Activated CD4-positive, alpha-beta memory T cell treated with anti-CD3 and anti-CD28 coated beads for 36 hours (primary cell): ENCODE measurements at regions not wholly inside any gene's neighbourhood (a gene's known extent, or its start where the extent isn't known, plus 50 kb on each side); places are given as distances from the start of the nearest gene placed in this dataset.

ENCODE experiments used
- CTCF ChIA-PET: fragments of 350-600 bp; sonication (Branson Sonifier 250); formaldehyde crosslinking; loops from one replicate; lab custom pipeline; 2021; ENCODE audit warnings: antibody characterized with exemption, inconsistent platforms; lab: Charles Lee
- POLR2A ChIA-PET: fragments of 350-600 bp; sonication (Branson Sonifier 250); formaldehyde crosslinking; loops from one replicate; lab custom pipeline; 2021; ENCODE audit warnings: antibody characterized with exemption; lab: Charles Lee
- DNase-seq: peaks from one replicate; pipeline ENCODE4 v3.0.0-alpha.2; 2020
- H3K27ac Mint-ChIP-seq: one replicate; pipeline ENCODE4 v1.8.0; 2021; ENCODE audit warnings: mixed read lengths
- H3K27me3 Mint-ChIP-seq: one replicate; pipeline ENCODE4 v1.8.0; 2021; ENCODE audit warnings: mixed read lengths
- H3K36me3 Mint-ChIP-seq: one replicate; pipeline ENCODE4 v1.8.0; 2021; ENCODE audit warnings: mixed read lengths
- H3K4me1 Mint-ChIP-seq: one replicate; pipeline ENCODE4 v1.8.0; 2021; ENCODE audit warnings: low read depth, mixed read lengths
- H3K4me3 Mint-ChIP-seq: one replicate; pipeline ENCODE4 v1.8.0; 2021; ENCODE audit warnings: mild to moderate bottlenecking, mixed read lengths
- H3K9me3 Mint-ChIP-seq: one replicate; pipeline ENCODE4 v1.8.0; 2021; ENCODE audit warnings: mixed read lengths
- intact Hi-C: fragments of 100-400 bp; cut with micrococcal nuclease; formaldehyde crosslinking; loops from one replicate; pipeline ENCODE4 v1.15.1; 2023

GRCh38 chr10:6654571-6654970 is 74.5 kb upstream of the PRKCQ start:
- no peaks in the 10 kb centered on the region for H3K36me3 Mint-ChIP-seq
- no peak overlapping the region for H3K27ac Mint-ChIP-seq
- CTCF ChIA-PET: interaction anchor here (1.2 kb wide), 2 partner anchors 13 to 62 kb away, joined by 3 read pairs; no protein-coding TSS in a partner anchor
- POLR2A ChIA-PET: no interaction called here
- no peak for DNase-seq
- H3K4me1 Mint-ChIP-seq: peaks cover 16% of the 10 kb centered on the region
- intact Hi-C loops: no loop called here
- H3K27me3 Mint-ChIP-seq: peaks cover 3% of the 10 kb centered on the region
- no peaks in the 10 kb centered on the region for H3K9me3 Mint-ChIP-seq
- no peak overlapping the region for H3K4me3 Mint-ChIP-seq

- H3K27me3 Mint-ChIP-seq: no peaks in the 10 kb centered on the region
- intact Hi-C loops: loop anchor here (1.0 kb wide), 1 partner anchor 15 kb away; no protein-coding TSS in a partner anchor
- peaks cover 38% of the 10 kb centered on the region for H3K4me1 Mint-ChIP-seq
- H3K36me3 Mint-ChIP-seq: no peaks in the 10 kb centered on the region
- POLR2A ChIA-PET: interaction anchor here (0.6 kb wide), 1 partner anchor 15 kb away, joined by 4 read pairs; no protein-coding TSS in a partner anchor
- no peak overlapping the region for H3K27ac Mint-ChIP-seq
- peaks cover 3% of the 10 kb centered on the region for H3K9me3 Mint-ChIP-seq
- DNase-seq: peak; percentile 55
- no peak overlapping the region for H3K4me3 Mint-ChIP-seq
- CTCF ChIA-PET: interaction anchor here (0.9 to 1.0 kb wide), 2 partner anchors 9 to 13 kb away, joined by 3 to 4 read pairs; no protein-coding TSS in a partner anchor
These were observed 70.5 kb upstream of the PRKCQ start for GRCh38 chr10:6650586-6650985.

GRCh38 chr10:6649903-6650302 is 69.8 kb upstream of the PRKCQ start:
- peak overlapping the region; percentile 54 for H3K27ac Mint-ChIP-seq
- intact Hi-C loops: loop anchor here (1.0 kb wide), 1 partner anchor 15 kb away; no protein-coding TSS in a partner anchor
- no peak overlapping the region for H3K4me3 Mint-ChIP-seq

GRCh38 chr10:6648894-6649720 is 69.0 kb upstream of the PRKCQ start:
- POLR2A ChIA-PET: interaction anchor here (1.2 to 1.7 kb wide), 2 partner anchors 9 to 57 kb away, joined by 3 to 4 read pairs; no protein-coding TSS in a partner anchor
- H3K36me3 Mint-ChIP-seq: no peaks in the 10 kb centered on the region
- peaks cover 3% of the 10 kb centered on the region for H3K9me3 Mint-ChIP-seq
- intact Hi-C loops: loop anchor here (1.0 kb wide), 2 partner anchors 69 to 204 kb away; partner anchors contain the start of gene PRKCQ
- H3K27me3 Mint-ChIP-seq: no peaks in the 10 kb centered on the region
- H3K27ac Mint-ChIP-seq: peak overlapping the region; percentile 54
- H3K4me3 Mint-ChIP-seq: no peak overlapping the region
- CTCF ChIA-PET: interaction anchor here (0.7 to 2.5 kb wide), 11 partner anchors 10 to 239 kb away, joined by 4 to 39 read pairs (median 7); partner anchors contain the start of gene PRKCQ
- DNase-seq: no peak
- peaks cover 53% of the 10 kb centered on the region for H3K4me1 Mint-ChIP-seq

More at GRCh38 chr10:6649903-6650302, 69.8 kb upstream of the PRKCQ start:
- CTCF ChIA-PET: interaction anchor here (2.5 kb wide), 1 partner anchor 10 kb away, joined by 16 read pairs; no protein-coding TSS in a partner anchor
- Mint-ChIP-seq H3K27me3 (no peaks in the 10 kb centered on the region), H3K36me3 (no peaks in the 10 kb centered on the region), H3K9me3 (peaks cover 3% of the 10 kb centered on the region), H3K4me1 (peaks cover 45% of the 10 kb centered on the region)
- POLR2A ChIA-PET: interaction anchor here (1.2 kb wide), 1 partner anchor 10 kb away, joined by 3 read pairs; no protein-coding TSS in a partner anchor
- DNase-seq: no peak

- H3K4me3 Mint-ChIP-seq: no peak overlapping the region
- peak overlapping the region; percentile 56 for H3K27ac Mint-ChIP-seq
- intact Hi-C loops: loop anchor here (1.0 kb wide), 2 partner anchors 68 to 203 kb away; partner anchors contain the start of gene PRKCQ
- no peaks in the 10 kb centered on the region for H3K36me3 Mint-ChIP-seq
- H3K27me3 Mint-ChIP-seq: no peaks in the 10 kb centered on the region
- peak; percentile 81 for DNase-seq
- ChIA-PET CTCF (interaction anchor here (0.6 to 2.5 kb wide), 31 partner anchors 8 to 565 kb away, joined by 3 to 39 read pairs (median 6); partner anchors contain the start of gene PRKCQ), POLR2A (interaction anchor here (0.7 to 1.7 kb wide), 4 partner anchors 55 to 105 kb away, joined by 3 to 5 read pairs (median 4); no protein-coding TSS in a partner anchor)
- peaks cover 3% of the 10 kb centered on the region for H3K9me3 Mint-ChIP-seq
- H3K4me1 Mint-ChIP-seq: peaks cover 61% of the 10 kb centered on the region
These were observed 67.9 kb upstream of the PRKCQ start for GRCh38 chr10:6647811-6648526.

- Mint-ChIP-seq H3K9me3 (peaks cover 3% of the 10 kb centered on the region), H3K27ac (peak overlapping the region; percentile 77), H3K27me3 (no peaks in the 10 kb centered on the region), H3K4me1 (peaks cover 56% of the 10 kb centered on the region), H3K36me3 (no peaks in the 10 kb centered on the region), H3K4me3 (no peak overlapping the region)
- POLR2A ChIA-PET: interaction anchor here (0.9 to 3.4 kb wide), 8 partner anchors 22 to 238 kb away, joined by 3 to 24 read pairs (median 4); partner anchors contain the start of gene PRKCQ
- CTCF ChIA-PET: interaction anchor here (0.7 to 1.7 kb wide), 13 partner anchors 9 to 558 kb away, joined by 3 to 9 read pairs (median 4); no protein-coding TSS in a partner anchor
- intact Hi-C loops: loop anchor here (1.0 to 2.0 kb wide), 5 partner anchors 8 to 101 kb away; no protein-coding TSS in a partner anchor
- peak; percentile 33 for DNase-seq
These were observed 63.9 kb upstream of the PRKCQ start for GRCh38 chr10:6643962-6644361.

GRCh38 chr10:6642876-6643275 is 62.8 kb upstream of the PRKCQ start:
- intact Hi-C loops: no loop called here
- peak; percentile 22 for DNase-seq
- no peaks in the 10 kb centered on the region for H3K27me3 Mint-ChIP-seq
- peaks cover 50% of the 10 kb centered on the region for H3K4me1 Mint-ChIP-seq
- H3K27ac Mint-ChIP-seq: peak overlapping the region; percentile 71
- CTCF ChIA-PET: interaction anchor here (1.0 to 1.7 kb wide), 9 partner anchors 10 to 557 kb away, joined by 3 to 9 read pairs (median 5); no protein-coding TSS in a partner anchor
- peak overlapping the region; percentile 9 for H3K4me3 Mint-ChIP-seq
- no peaks in the 10 kb centered on the region for H3K9me3 Mint-ChIP-seq
- POLR2A ChIA-PET: interaction anchor here (1.1 to 3.4 kb wide), 3 partner anchors 20 to 62 kb away, joined by 3 to 24 read pairs (median 4); partner anchors contain the start of gene PRKCQ
- H3K36me3 Mint-ChIP-seq: no peaks in the 10 kb centered on the region

GRCh38 chr10:6640433-6641040 is 60.5 kb upstream of the PRKCQ start:
- ChIA-PET CTCF (interaction anchor here (0.6 to 1.8 kb wide), 4 partner anchors 8 to 719 kb away, joined by 3 to 6 read pairs (median 4); no protein-coding TSS in a partner anchor), POLR2A (interaction anchor here (0.9 kb wide), 1 partner anchor 9 kb away, joined by 3 read pairs; no protein-coding TSS in a partner anchor)
- Mint-ChIP-seq H3K4me3 (no peak overlapping the region), H3K27ac (no peak overlapping the region), H3K36me3 (no peaks in the 10 kb centered on the region), H3K4me1 (peaks cover 52% of the 10 kb centered on the region), H3K27me3 (no peaks in the 10 kb centered on the region), H3K9me3 (no peaks in the 10 kb centered on the region)
- intact Hi-C loops: no loop called here
- DNase-seq: no peak

- intact Hi-C loops: no loop called here
- H3K27ac Mint-ChIP-seq: peak overlapping the region; percentile 72
- H3K9me3 Mint-ChIP-seq: no peaks in the 10 kb centered on the region
- DNase-seq: no peak
- peaks cover 34% of the 10 kb centered on the region for H3K4me1 Mint-ChIP-seq
- CTCF ChIA-PET: interaction anchor here (0.8 to 1.4 kb wide), 3 partner anchors 9 to 191 kb away, joined by 3 read pairs; no protein-coding TSS in a partner anchor
- H3K4me3 Mint-ChIP-seq: no peak overlapping the region
- POLR2A ChIA-PET: no interaction called here
- H3K36me3 Mint-ChIP-seq: no peaks in the 10 kb centered on the region
- no peaks in the 10 kb centered on the region for H3K27me3 Mint-ChIP-seq
These were observed 57.0 kb upstream of the PRKCQ start for GRCh38 chr10:6637053-6637452.

- H3K27me3 Mint-ChIP-seq: no peaks in the 10 kb centered on the region
- peak overlapping the region; percentile 5 for H3K4me3 Mint-ChIP-seq
- no peak for DNase-seq
- H3K27ac Mint-ChIP-seq: peak overlapping the region; percentile 72
- no peaks in the 10 kb centered on the region for H3K36me3 Mint-ChIP-seq
- ChIA-PET POLR2A (no interaction called here), CTCF (no interaction called here)
- intact Hi-C loops: loop anchor here (1.0 kb wide), 1 partner anchor 9 kb away; no protein-coding TSS in a partner anchor
- H3K9me3 Mint-ChIP-seq: no peaks in the 10 kb centered on the region
- peaks cover 34% of the 10 kb centered on the region for H3K4me1 Mint-ChIP-seq
These were observed 55.7 kb upstream of the PRKCQ start for GRCh38 chr10:6635784-6636183.
